A549 (cell line): ENCODE measurements at regions not wholly inside any gene's neighbourhood (a gene's known extent, or its start where the extent isn't known, plus 50 kb on each side); places are given as distances from the start of the nearest gene placed in this dataset.
A peak's percentile ranks its signal among the peaks of the same experiment; 100 is the strongest.

ENCODE experiments used
- ATAC-seq, 2 experiments: fragments of 200-7000 bp in 1 of 2; fragments of >200 bp in 1 of 2; cut with Nextera tagmentation in 1 of 2; cut with Tn5 transposase in 1 of 2; 3 replicates each; pipeline versions ENCODE4 v1.8.0 to v1.9.1; 2018 to 2020; ENCODE audit warnings: mild to moderate bottlenecking in 1 of 2, moderate library complexity in 1 of 2
- CTCF ChIA-PET: fragments of 300-600 bp; sonication (Branson Sonifier 250); formaldehyde crosslinking; extraction: SDS; loops from one replicate; lab custom pipeline; 2021; ENCODE audit warnings: antibody characterized with exemption, inconsistent platforms; lab: Yijun Ruan, JAX
- POLR2A ChIA-PET: fragments of 350-600 bp; formaldehyde crosslinking; extraction: SDS; loops from one replicate; lab custom pipeline; 2021; ENCODE audit warnings: antibody characterized with exemption, inconsistent platforms; lab: Yijun Ruan, JAX
- DNase-seq, 2 experiments: peaks; one replicate each; pipeline versions ENCODE4 v3.0.0 to v3.0.0-alpha.2; 2011 to 2016; ENCODE audit warnings: low read depth in 1 of 2, low spot score in 1 of 2
- FAIRE-seq: peaks from 2 replicates; lab custom pipeline; 2011; peaks lifted over from hg19 to GRCh38; lab: Jason Lieb, UNC
- H3K27ac ChIP-seq, 2 experiments: fragments of >200 bp; sonication (Bioruptor Twin); formaldehyde crosslinking; 3 replicates each; pipeline ENCODE4 v1.5.1; 2016 to 2017
- H3K4me1 ChIP-seq: fragments of >200 bp; sonication (Bioruptor Twin); formaldehyde crosslinking; 3 replicates; pipeline ENCODE4 v1.6.1; 2016
- H3K4me2 ChIP-seq: fragments of >200 bp; sonication (Bioruptor Twin); formaldehyde crosslinking; 3 replicates; pipeline ENCODE4 v1.6.1; 2016
- H3K4me3 ChIP-seq: fragments of >200 bp; sonication (Bioruptor Twin); formaldehyde crosslinking; 3 replicates; pipeline ENCODE4 v1.5.1; 2016
- H3K9me3 ChIP-seq: fragments of >200 bp; sonication (Bioruptor Twin); formaldehyde crosslinking; 3 replicates; pipeline ENCODE4 v1.6.1; 2016
- BCL3 ChIP-seq: fragments of >200 bp; sonication (Bioruptor Twin); formaldehyde crosslinking; IDR thresholded peaks from 3 replicates; pipeline ENCODE4 v1.6.1; 2016
- CBX2 ChIP-seq: fragments of 200-600 bp; sonication (generic); IDR thresholded peaks from 2 replicates; pipeline ENCODE4 v1.6.1; 2016; ENCODE audit warnings: low read depth, mild to moderate bottlenecking, borderline replicate concordance
- CHD4 ChIP-seq: fragments of 200-600 bp; sonication (generic); IDR thresholded peaks from 2 replicates; pipeline ENCODE4 v1.6.1; 2016; ENCODE audit warnings: antibody characterized with exemption, mild to moderate bottlenecking, borderline replicate concordance
- E2F6 ChIP-seq: IDR thresholded peaks from 2 replicates; pipeline ENCODE4 v1.6.1; 2012; ENCODE audit warnings: low read depth, borderline replicate concordance
- EHF ChIP-seq: fragments of 250-450 bp; sonication (Bioruptor Pico); IDR thresholded peaks from 2 replicates; pipeline ENCODE4 v1.5.0; 2020; ENCODE audit warnings: mild to moderate bottlenecking
- EP300 ChIP-seq, 2 experiments: fragments of >200 bp; sonication (Bioruptor Twin); formaldehyde crosslinking; IDR thresholded peaks; 2 replicates in 1 of 2; 3 replicates in 1 of 2; pipeline ENCODE4 v1.6.1; 2016 to 2017
- FOSB ChIP-seq: fragments of 250-450 bp; sonication (Bioruptor Pico); IDR thresholded peaks from 2 replicates; pipeline ENCODE4 v1.5.0; 2020; ENCODE audit warnings: mild to moderate bottlenecking, moderate library complexity
- FOXS1 ChIP-seq: fragments of 250-450 bp; sonication (Bioruptor Pico); IDR thresholded peaks from 2 replicates; pipeline ENCODE4 v1.5.0; 2020; ENCODE audit warnings: mild to moderate bottlenecking, moderate library complexity
- HES2 ChIP-seq: fragments of >200 bp; sonication (Bioruptor Twin); formaldehyde crosslinking; IDR thresholded peaks from 2 replicates; pipeline ENCODE4 v1.6.1; 2016
- HOXA7 ChIP-seq: fragments of 250-450 bp; sonication (Bioruptor Pico); IDR thresholded peaks from 2 replicates; pipeline ENCODE4 v1.5.0; 2020; ENCODE audit warnings: mild to moderate bottlenecking, moderate library complexity
- HOXB5 ChIP-seq: fragments of 250-450 bp; sonication (Bioruptor Pico); IDR thresholded peaks from 2 replicates; pipeline ENCODE4 v1.5.0; 2020; ENCODE audit warnings: mild to moderate bottlenecking, moderate library complexity
- JUNB ChIP-seq: fragments of >200 bp; sonication (Bioruptor Twin); formaldehyde crosslinking; IDR thresholded peaks from 2 replicates; pipeline ENCODE4 v1.6.1; 2016
- KDM1A ChIP-seq: fragments of 200-600 bp; sonication (generic); IDR thresholded peaks from 2 replicates; pipeline ENCODE4 v1.6.1; 2016; ENCODE audit warnings: low read depth, mild to moderate bottlenecking
- MAFK ChIP-seq: fragments of 450-650 bp; IDR thresholded peaks from 2 replicates; pipeline ENCODE4 v1.6.1; 2014; ENCODE audit not compliant: partially characterized antibody
- MAX ChIP-seq: IDR thresholded peaks from 2 replicates; pipeline ENCODE4 v1.6.1; 2012
- MAZ ChIP-seq: fragments of 150-350 bp; IDR thresholded peaks from 2 replicates; pipeline ENCODE4 v1.6.1; 2014; ENCODE audit warnings: antibody characterized with exemption, low read depth, low read length, borderline replicate concordance
- MYC ChIP-seq: IDR thresholded peaks from 2 replicates; pipeline ENCODE4 v1.6.1; 2012; ENCODE audit warnings: mild to moderate bottlenecking, inconsistent platforms, low read length, improper control_type of control experiment, borderline replicate concordance
- NFE2L2 ChIP-seq: fragments of 150-350 bp; conservative IDR thresholded peaks from 2 replicates; pipeline ENCODE4 v1.6.1; 2014; ENCODE audit warnings: low read length
- NPAS2 ChIP-seq: fragments of 250-450 bp; sonication (Bioruptor Pico); IDR thresholded peaks from 2 replicates; pipeline ENCODE4 v1.8.0; 2022; ENCODE audit warnings: mild to moderate bottlenecking, moderate library complexity, borderline replicate concordance
- RCOR1 ChIP-seq: fragments of 150-350 bp; IDR thresholded peaks from 2 replicates; pipeline ENCODE4 v1.6.1; 2014; ENCODE audit warnings: antibody characterized with exemption, low read length, low read depth
- RFX5 ChIP-seq: fragments of 450-650 bp; IDR thresholded peaks from 2 replicates; pipeline ENCODE4 v1.7.1; 2014; ENCODE audit warnings: antibody characterized with exemption, mild to moderate bottlenecking, moderate library complexity
- RNF2 ChIP-seq: fragments of 200-600 bp; sonication (generic); IDR thresholded peaks from 2 replicates; pipeline ENCODE4 v1.6.1; 2016; ENCODE audit warnings: low read depth, mild to moderate bottlenecking, antibody characterized with exemption, moderate library complexity, borderline replicate concordance
- SREBF2 ChIP-seq: fragments of 450-650 bp; IDR thresholded peaks from 2 replicates; pipeline ENCODE4 v1.6.1; 2014; ENCODE audit warnings: mild to moderate bottlenecking, moderate library complexity
- TFCP2L1 ChIP-seq: fragments of 250-450 bp; sonication (Bioruptor Pico); IDR thresholded peaks from 2 replicates; pipeline ENCODE4 v1.5.0; 2021; ENCODE audit warnings: mild to moderate bottlenecking
- TP53 ChIP-seq: fragments of 250-450 bp; sonication (Bioruptor Pico); IDR thresholded peaks from 2 replicates; pipeline ENCODE4 v1.5.0; 2021; ENCODE audit warnings: mild to moderate bottlenecking, moderate library complexity
- ZFP36 ChIP-seq: fragments of 450-650 bp; IDR thresholded peaks from 2 replicates; pipeline ENCODE4 v1.6.1; 2014; ENCODE audit warnings: borderline replicate concordance; ENCODE audit not compliant: partially characterized antibody
- WGBS: methylation state at CpG from one replicate; pipeline ENCODE4 v1.1.6; 2017; ENCODE audit errors: missing lambda C conversion rate; 5-methylcytosine and 5-hydroxymethylcytosine counted together
- TF ChIP-seq, protein P1 (sequence below): IDR thresholded peaks from 2 replicates; pipeline ENCODE4 v1.6.1; 2012
- TF ChIP-seq, protein P2 (sequence below): fragments of 150-350 bp; IDR thresholded peaks from 2 replicates; pipeline ENCODE4 v1.6.1; 2014; ENCODE audit warnings: low read depth, mild to moderate bottlenecking, low read length
- TF ChIP-seq, protein P3 (sequence below): fragments of 450-650 bp; IDR thresholded peaks from 2 replicates; pipeline ENCODE4 v1.6.1; 2014; ENCODE audit warnings: antibody characterized with exemption

DNA sequence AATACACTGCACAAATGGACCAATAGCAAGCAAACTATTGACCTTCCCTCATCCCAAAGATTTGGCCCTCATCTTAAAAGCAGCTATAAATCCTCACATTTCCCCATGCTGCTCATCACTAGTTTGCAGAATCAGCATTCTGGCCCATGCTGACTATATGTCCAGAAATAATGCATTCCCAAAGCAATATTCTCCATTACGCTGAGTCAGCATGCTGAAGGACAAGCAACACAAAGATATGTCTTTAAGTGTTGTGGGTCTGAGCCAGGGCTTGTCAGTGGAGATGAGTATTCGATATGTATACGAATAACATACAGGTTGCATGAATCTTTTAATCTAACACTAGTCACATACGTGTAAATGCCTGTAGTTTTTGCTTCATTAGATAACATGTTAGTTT, 1045.0 kb upstream of the DDX18 start:
- 4% methylated on average over 4 of the region's 4 CpGs for WGBS
- H3K9me3 ChIP-seq = no peaks in the 10 kb centered on the region
- H3K4me1 ChIP-seq = no peaks in the 10 kb centered on the region
- H3K4me2 ChIP-seq = no peak overlapping the region
- no peak overlapping the region for H3K4me3 ChIP-seq
- FAIRE-seq (no peak), DNase-seq (no peak), ATAC-seq (no peak)
- TF ChIP-seq, protein P1, sequence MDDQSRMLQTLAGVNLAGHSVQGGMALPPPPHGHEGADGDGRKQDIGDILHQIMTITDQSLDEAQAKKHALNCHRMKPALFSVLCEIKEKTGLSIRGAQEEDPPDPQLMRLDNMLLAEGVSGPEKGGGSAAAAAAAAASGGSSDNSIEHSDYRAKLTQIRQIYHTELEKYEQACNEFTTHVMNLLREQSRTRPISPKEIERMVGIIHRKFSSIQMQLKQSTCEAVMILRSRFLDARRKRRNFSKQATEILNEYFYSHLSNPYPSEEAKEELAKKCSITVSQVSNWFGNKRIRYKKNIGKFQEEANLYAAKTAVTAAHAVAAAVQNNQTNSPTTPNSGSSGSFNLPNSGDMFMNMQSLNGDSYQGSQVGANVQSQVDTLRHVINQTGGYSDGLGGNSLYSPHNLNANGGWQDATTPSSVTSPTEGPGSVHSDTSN = no peak
- peak; percentile 96 for TF ChIP-seq MAFK
- POLR2A ChIA-PET = no interaction called here
- H3K27ac ChIP-seq = no peak overlapping the region
- CTCF ChIA-PET = no interaction called here

DNA sequence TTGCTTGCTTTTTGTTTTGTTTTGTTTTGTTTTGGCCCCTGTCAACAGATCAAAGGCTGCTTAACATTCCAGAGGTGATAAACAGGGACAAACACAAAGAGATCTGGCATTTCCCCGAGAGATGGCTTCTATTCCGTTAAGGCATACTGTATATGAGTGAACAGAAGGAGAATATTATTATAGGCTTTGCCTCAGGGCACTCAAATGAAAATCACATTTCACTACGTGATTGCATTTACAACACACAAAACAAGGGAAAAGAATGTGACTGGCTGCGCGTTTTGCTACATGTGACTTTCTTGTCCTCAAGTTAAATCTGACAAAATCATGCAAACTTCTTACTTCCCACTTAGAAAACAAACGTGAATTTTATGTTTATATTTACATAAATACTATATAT, 1037.9 kb upstream of the DDX18 start:
- no peak overlapping the region for H3K4me3 ChIP-seq
- ATAC-seq (no peak), DNase-seq (no peak), FAIRE-seq (no peak)
- no peaks in the 10 kb centered on the region for H3K4me1 ChIP-seq
- no peak overlapping the region for H3K27ac ChIP-seq
- H3K4me2 ChIP-seq = no peak overlapping the region
- no peak for TF ChIP-seq EP300 (IDR thresholded peaks at IDR 0.05)
- TF ChIP-seq RNF2 = no peak
- TF ChIP-seq, protein P2, sequence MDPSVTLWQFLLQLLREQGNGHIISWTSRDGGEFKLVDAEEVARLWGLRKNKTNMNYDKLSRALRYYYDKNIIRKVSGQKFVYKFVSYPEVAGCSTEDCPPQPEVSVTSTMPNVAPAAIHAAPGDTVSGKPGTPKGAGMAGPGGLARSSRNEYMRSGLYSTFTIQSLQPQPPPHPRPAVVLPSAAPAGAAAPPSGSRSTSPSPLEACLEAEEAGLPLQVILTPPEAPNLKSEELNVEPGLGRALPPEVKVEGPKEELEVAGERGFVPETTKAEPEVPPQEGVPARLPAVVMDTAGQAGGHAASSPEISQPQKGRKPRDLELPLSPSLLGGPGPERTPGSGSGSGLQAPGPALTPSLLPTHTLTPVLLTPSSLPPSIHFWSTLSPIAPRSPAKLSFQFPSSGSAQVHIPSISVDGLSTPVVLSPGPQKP = no peak
- TF ChIP-seq FOSB (CRISPR knock-in tag) = no peak
- no peak for TF ChIP-seq MAZ
- TF ChIP-seq HOXB5 (CRISPR knock-in tag) = no peak
- no peak for TF ChIP-seq KDM1A
- ChIA-PET POLR2A (no interaction called here), CTCF (interaction anchor here (0.7 kb wide), 1 partner anchor 66 kb away, joined by 3 read pairs; no protein-coding TSS in a partner anchor)
- WGBS = 24% methylated on average over 6 of the region's 6 CpGs
- H3K9me3 ChIP-seq = no peaks in the 10 kb centered on the region

DNA sequence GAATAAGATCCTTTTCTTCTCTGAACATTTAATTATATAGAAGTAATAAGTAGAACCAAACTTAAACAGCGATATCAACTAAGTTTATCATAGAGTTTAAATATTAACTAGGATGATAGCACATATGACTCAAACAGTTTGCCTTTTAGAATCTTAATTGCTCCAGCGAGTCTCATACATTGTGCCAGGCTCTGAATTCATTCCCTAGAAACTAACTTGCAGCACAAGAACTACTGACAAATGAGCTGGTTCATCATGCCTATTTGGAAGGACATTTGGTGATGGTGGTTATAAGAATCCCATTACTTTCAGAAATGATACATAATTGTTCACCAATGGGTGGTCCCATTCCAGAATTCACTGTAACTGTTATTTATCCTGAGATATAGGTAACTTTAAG, 1026.6 kb upstream of the DDX18 start:
- Histone ChIP-seq H3K4me2 (no peak overlapping the region), H3K4me3 (no peak overlapping the region), H3K27ac (no peak overlapping the region), H3K9me3 (no peaks in the 10 kb centered on the region), H3K4me1 (no peaks in the 10 kb centered on the region)
- TF ChIP-seq TFCP2L1 (CRISPR knock-in tag) (no peak), SREBF2 (no peak), CHD4 (no peak), JUNB (no peak), RFX5 (no peak), HOXA7 (CRISPR knock-in tag) (no peak), MAX (no peak), MYC (no peak), FOXS1 (no peak), TP53 (CRISPR knock-in tag) (no peak), NFE2L2 (no peak), HES2 (no peak), NPAS2 (CRISPR knock-in tag) (no peak), ZFP36 (no peak), CBX2 (no peak), BCL3 (no peak), RCOR1 (no peak), E2F6 (no peak), EHF (no peak)
- TF ChIP-seq, protein P3, sequence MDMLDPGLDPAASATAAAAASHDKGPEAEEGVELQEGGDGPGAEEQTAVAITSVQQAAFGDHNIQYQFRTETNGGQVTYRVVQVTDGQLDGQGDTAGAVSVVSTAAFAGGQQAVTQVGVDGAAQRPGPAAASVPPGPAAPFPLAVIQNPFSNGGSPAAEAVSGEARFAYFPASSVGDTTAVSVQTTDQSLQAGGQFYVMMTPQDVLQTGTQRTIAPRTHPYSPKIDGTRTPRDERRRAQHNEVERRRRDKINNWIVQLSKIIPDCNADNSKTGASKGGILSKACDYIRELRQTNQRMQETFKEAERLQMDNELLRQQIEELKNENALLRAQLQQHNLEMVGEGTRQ = no peak
- DNase-seq = no peak
- FAIRE-seq = no peak
- ATAC-seq = no peak
- 4% methylated on average over 2 of the region's 2 CpGs for WGBS
- ChIA-PET POLR2A (no interaction called here), CTCF (no interaction called here)
